HCT116 (cell line): ENCODE measurements at regions not wholly inside any gene's neighbourhood (a gene's known extent, or its start where the extent isn't known, plus 50 kb on each side); places are given as distances from the start of the nearest gene placed in this dataset.

Source experiments
- ATAC-seq: fragments of 200-7000 bp; cut with Tn5 transposase; 2 replicates; pipeline ENCODE4 v1.9.1; 2020; ENCODE audit warnings: mild to moderate bottlenecking, moderate library complexity
- BruUV-seq: library from RNA; stranded (reverse); fragments of 400-500 nt; replicated peaks from 2 replicates; lab custom pipeline; 2021; lab: Mats Ljungman, UMichigan
- CTCF ChIA-PET: fragments of 300-600 bp; sonication (Branson Sonifier 250); formaldehyde crosslinking; loops from one replicate; lab custom pipeline; 2021; ENCODE audit warnings: antibody characterized with exemption; lab: Charles Lee
- POLR2A ChIA-PET: fragments of 300-600, 350-600 bp; sonication (Branson Sonifier 250); formaldehyde crosslinking; loops from one replicate; lab custom pipeline; 2021; ENCODE audit warnings: antibody characterized with exemption; lab: Charles Lee
- RAD21 ChIA-PET, 2 experiments: fragments of 300-600 bp; sonication (Branson Sonifier 250); formaldehyde crosslinking; loops; one replicate each; lab custom pipeline; 2023; ENCODE audit warnings: low total read pairs in 2 of 2; ENCODE audit not compliant: uncharacterized antibody in 2 of 2, unreplicated experiment in 2 of 2, low non-redundant PET in 1 of 2; lab: Charles Lee
- DNase-seq: peaks from one replicate; pipeline ENCODE4 v3.0.0-alpha.2; 2010; ENCODE audit warnings: low read depth, low spot score
- H2AFZ ChIP-seq: fragments of 200-600 bp; shearing (Covaris generic), sonication (generic); 2 replicates; pipeline ENCODE4 v1.6.1; 2017; ENCODE audit warnings: low read depth, mixed run types, mixed read lengths, antibody characterized with exemption, low read length; ENCODE audit not compliant: poor library complexity, severe bottlenecking
- H3K27ac ChIP-seq: 2 replicates; pipeline ENCODE4 v1.5.1; 2012; ENCODE audit warnings: low read depth, low read length
- H3K27me3 ChIP-seq: fragments of 200-600 bp; sonication (generic); 2 replicates; pipeline ENCODE4 v1.6.1; 2016; ENCODE audit warnings: mixed run types, low read length, mixed read lengths; ENCODE audit not compliant: insufficient read depth
- H3K36me3 ChIP-seq, 2 experiments: fragments of 200-500 bp in 1 of 2; fragments of 200-600 bp in 1 of 2; sonication (Bioruptor generic) in 1 of 2; sonication (generic) in 1 of 2; 2 replicates each; pipeline versions ENCODE4 v1.5.1 to v1.6.1; 2014 to 2016; ENCODE audit warnings: low read length in 2 of 2, inconsistent platforms in 1 of 2, mixed read lengths in 1 of 2, mixed run types in 1 of 2; ENCODE audit not compliant: insufficient read depth in 2 of 2, control insufficient read depth in 1 of 2
- H3K4me1 ChIP-seq, 2 experiments: fragments of 200-600 bp in 1 of 2; sonication (generic) in 1 of 2; 2 replicates each; pipeline versions ENCODE4 v1.5.1 to v1.6.1; 2012 to 2017; ENCODE audit warnings: low read length in 2 of 2, inconsistent platforms in 1 of 2, mild to moderate bottlenecking in 1 of 2, mixed read lengths in 1 of 2, mixed run types in 1 of 2, moderate library complexity in 1 of 2; ENCODE audit not compliant: insufficient read depth in 2 of 2, control insufficient read depth in 1 of 2
- H3K4me2 ChIP-seq: fragments of 200-600 bp; sonication (generic); 2 replicates; pipeline ENCODE4 v1.6.1; 2017; ENCODE audit warnings: mixed run types, low read length, mixed read lengths
- H3K4me3 ChIP-seq, 2 experiments: fragments of 200-600 bp in 1 of 2; sonication (generic) in 1 of 2; replicated peaks in 1 of 2; 2 replicates each; pipeline ENCODE4 v1.5.1; 2011 to 2016; ENCODE audit warnings: low read length in 2 of 2, control low read depth in 1 of 2, low read depth in 1 of 2, mild to moderate bottlenecking in 1 of 2, mixed read lengths in 1 of 2, mixed run types in 1 of 2
- H3K79me2 ChIP-seq: fragments of 200-600 bp; sonication (generic); 2 replicates; pipeline ENCODE4 v1.6.1; 2017; ENCODE audit warnings: mild to moderate bottlenecking, mixed run types, low read length, moderate library complexity, mixed read lengths; ENCODE audit not compliant: insufficient read depth
- H3K9ac ChIP-seq: fragments of 200-600 bp; sonication (generic); 2 replicates; pipeline ENCODE4 v1.6.1; 2016; ENCODE audit warnings: low read length, mixed read lengths
- H3K9me2 ChIP-seq: fragments of 200-600 bp; sonication (generic), shearing (Covaris generic); 2 replicates; pipeline ENCODE4 v1.6.1; 2017; ENCODE audit warnings: mixed run types, mild to moderate bottlenecking, moderate library complexity; ENCODE audit not compliant: insufficient read depth
- H3K9me3 ChIP-seq, 2 experiments: fragments of 200-500 bp in 1 of 2; fragments of 200-600 bp in 1 of 2; sonication (Bioruptor generic) in 1 of 2; sonication (generic) in 1 of 2; 2 replicates each; pipeline ENCODE4 v1.6.1; 2014 to 2017; ENCODE audit warnings: low read length in 2 of 2, mixed read lengths in 2 of 2, inconsistent platforms in 1 of 2, low read depth in 1 of 2, mild to moderate bottlenecking in 1 of 2, mixed run types in 1 of 2, moderate library complexity in 1 of 2; ENCODE audit not compliant: control insufficient read depth in 1 of 2, insufficient read depth in 1 of 2
- H4K20me1 ChIP-seq: fragments of 200-600 bp; sonication (generic), shearing (Covaris generic); 2 replicates; pipeline ENCODE4 v1.6.1; 2017; ENCODE audit warnings: mixed run types, mild to moderate bottlenecking, moderate library complexity; ENCODE audit not compliant: insufficient read depth
- EGR1 ChIP-seq: IDR thresholded peaks from 2 replicates; pipeline ENCODE4 v1.6.1; 2012; ENCODE audit warnings: low read depth
- ELF1 ChIP-seq: IDR thresholded peaks from 2 replicates; pipeline ENCODE4 v1.6.1; 2012; ENCODE audit warnings: low read depth, borderline replicate concordance
- EZH2 ChIP-seq: fragments of 200-600 bp; sonication (generic); IDR thresholded peaks from 2 replicates; pipeline ENCODE4 v1.6.1; 2017; ENCODE audit warnings: antibody characterized with exemption, mixed run types
- FOSL1 ChIP-seq: IDR thresholded peaks from 2 replicates; pipeline ENCODE4 v1.6.1; 2012; ENCODE audit warnings: low read depth
- JUND ChIP-seq: IDR thresholded peaks from 2 replicates; pipeline ENCODE4 v1.6.1; 2012
- POLR2AphosphoS5 ChIP-seq: IDR thresholded peaks from 2 replicates; pipeline ENCODE4 v1.6.1; 2011; ENCODE audit warnings: mild to moderate bottlenecking, low read depth, low read length, moderate library complexity
- SIN3A ChIP-seq: IDR thresholded peaks from 2 replicates; pipeline ENCODE4 v1.6.1; 2012; ENCODE audit warnings: low read depth
- SRF ChIP-seq: IDR thresholded peaks from 2 replicates; pipeline ENCODE4 v1.6.1; 2012; ENCODE audit warnings: low read depth
- ZNF274 ChIP-seq: fragments of 200-500 bp; sonication (Bioruptor generic); IDR thresholded peaks from 2 replicates; pipeline ENCODE4 v1.6.1; 2014; ENCODE audit warnings: mild to moderate bottlenecking, low read depth, low read length, inconsistent platforms
- intact Hi-C: fragments of 100-400 bp; cut with micrococcal nuclease; formaldehyde crosslinking; loops from 2 replicates; pipeline ENCODE4 v1.10.0; 2022
- TF ChIP-seq, protein P1 (sequence below): IDR thresholded peaks from 2 replicates; pipeline ENCODE4 v1.6.1; 2012; ENCODE audit warnings: low read depth
- TF ChIP-seq, protein P2 (sequence below), 3 experiments: fragments of 200-600 bp in 1 of 3; sonication (generic) in 1 of 3; IDR thresholded peaks in 2 of 3; conservative IDR thresholded peaks in 1 of 3; 2 replicates each; pipeline ENCODE4 v1.5.1; 2012 to 2017; ENCODE audit warnings: low read depth in 2 of 3, low read length in 2 of 3, antibody characterized with exemption in 1 of 3, borderline replicate concordance in 1 of 3, control low read depth in 1 of 3, mild to moderate bottlenecking in 1 of 3, mixed read lengths in 1 of 3, mixed run types in 1 of 3, moderate library complexity in 1 of 3; ENCODE audit not compliant: insufficient read depth in 1 of 3

DNA sequence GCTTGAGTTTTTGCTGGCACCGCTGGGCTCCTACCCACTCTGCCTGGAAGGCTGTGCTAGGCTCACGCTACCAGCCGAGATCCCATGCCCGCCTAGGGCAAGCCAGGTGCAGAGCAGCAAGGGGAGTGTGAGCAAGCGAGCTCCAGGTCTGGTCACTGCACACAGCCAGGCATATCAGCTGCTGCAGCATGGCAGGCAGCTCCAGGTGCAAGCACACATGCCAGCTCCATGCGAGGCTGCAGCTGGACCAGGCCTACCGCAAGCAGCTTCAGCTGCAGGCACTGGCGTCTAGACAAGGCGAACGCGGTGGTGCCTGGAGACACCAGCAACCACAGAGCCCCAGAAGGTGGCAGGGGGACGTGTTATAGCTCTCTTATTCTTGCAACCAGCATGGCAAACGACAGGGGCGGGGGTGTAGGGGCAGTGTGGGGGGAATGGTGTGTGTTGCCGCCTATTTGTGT is 614.7 kb upstream of the EPHA5 start:
- ChIA-PET POLR2A (no interaction called here), RAD21 (no interaction called here), CTCF (no interaction called here)
- DNase-seq (no peak), ATAC-seq (no peak)
- Histone ChIP-seq H3K4me1 (no peaks in the 10 kb centered on the region), H3K36me3 (no peaks in the 10 kb centered on the region), H2AFZ (no peak overlapping the region), H3K9me2 (no peaks in the 10 kb centered on the region), H3K9me3 (peaks cover 0 to 35% of the 10 kb centered on the region in 2 experiments; a peak in 2 of 4 replicates), H3K9ac (no peak overlapping the region), H3K27ac (no peak overlapping the region), H3K27me3 (no peaks in the 10 kb centered on the region), H3K4me3 (no peak overlapping the region), H3K4me2 (no peak overlapping the region), H4K20me1 (no peaks in the 10 kb centered on the region), H3K79me2 (no peaks in the 10 kb centered on the region)
- BruUV-seq = no TSS peak
- intact Hi-C loops = no loop called here
- TF ChIP-seq SRF (no peak), EZH2 (no peak), JUND (no peak), SIN3A (no peak), FOSL1 (no peak), ELF1 (no peak), EGR1 (no peak), POLR2AphosphoS5 (no peak), ZNF274 (no peak)
- TF ChIP-seq, protein P1, sequence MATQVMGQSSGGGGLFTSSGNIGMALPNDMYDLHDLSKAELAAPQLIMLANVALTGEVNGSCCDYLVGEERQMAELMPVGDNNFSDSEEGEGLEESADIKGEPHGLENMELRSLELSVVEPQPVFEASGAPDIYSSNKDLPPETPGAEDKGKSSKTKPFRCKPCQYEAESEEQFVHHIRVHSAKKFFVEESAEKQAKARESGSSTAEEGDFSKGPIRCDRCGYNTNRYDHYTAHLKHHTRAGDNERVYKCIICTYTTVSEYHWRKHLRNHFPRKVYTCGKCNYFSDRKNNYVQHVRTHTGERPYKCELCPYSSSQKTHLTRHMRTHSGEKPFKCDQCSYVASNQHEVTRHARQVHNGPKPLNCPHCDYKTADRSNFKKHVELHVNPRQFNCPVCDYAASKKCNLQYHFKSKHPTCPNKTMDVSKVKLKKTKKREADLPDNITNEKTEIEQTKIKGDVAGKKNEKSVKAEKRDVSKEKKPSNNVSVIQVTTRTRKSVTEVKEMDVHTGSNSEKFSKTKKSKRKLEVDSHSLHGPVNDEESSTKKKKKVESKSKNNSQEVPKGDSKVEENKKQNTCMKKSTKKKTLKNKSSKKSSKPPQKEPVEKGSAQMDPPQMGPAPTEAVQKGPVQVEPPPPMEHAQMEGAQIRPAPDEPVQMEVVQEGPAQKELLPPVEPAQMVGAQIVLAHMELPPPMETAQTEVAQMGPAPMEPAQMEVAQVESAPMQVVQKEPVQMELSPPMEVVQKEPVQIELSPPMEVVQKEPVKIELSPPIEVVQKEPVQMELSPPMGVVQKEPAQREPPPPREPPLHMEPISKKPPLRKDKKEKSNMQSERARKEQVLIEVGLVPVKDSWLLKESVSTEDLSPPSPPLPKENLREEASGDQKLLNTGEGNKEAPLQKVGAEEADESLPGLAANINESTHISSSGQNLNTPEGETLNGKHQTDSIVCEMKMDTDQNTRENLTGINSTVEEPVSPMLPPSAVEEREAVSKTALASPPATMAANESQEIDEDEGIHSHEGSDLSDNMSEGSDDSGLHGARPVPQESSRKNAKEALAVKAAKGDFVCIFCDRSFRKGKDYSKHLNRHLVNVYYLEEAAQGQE = no peak
- TF ChIP-seq, protein P2, sequence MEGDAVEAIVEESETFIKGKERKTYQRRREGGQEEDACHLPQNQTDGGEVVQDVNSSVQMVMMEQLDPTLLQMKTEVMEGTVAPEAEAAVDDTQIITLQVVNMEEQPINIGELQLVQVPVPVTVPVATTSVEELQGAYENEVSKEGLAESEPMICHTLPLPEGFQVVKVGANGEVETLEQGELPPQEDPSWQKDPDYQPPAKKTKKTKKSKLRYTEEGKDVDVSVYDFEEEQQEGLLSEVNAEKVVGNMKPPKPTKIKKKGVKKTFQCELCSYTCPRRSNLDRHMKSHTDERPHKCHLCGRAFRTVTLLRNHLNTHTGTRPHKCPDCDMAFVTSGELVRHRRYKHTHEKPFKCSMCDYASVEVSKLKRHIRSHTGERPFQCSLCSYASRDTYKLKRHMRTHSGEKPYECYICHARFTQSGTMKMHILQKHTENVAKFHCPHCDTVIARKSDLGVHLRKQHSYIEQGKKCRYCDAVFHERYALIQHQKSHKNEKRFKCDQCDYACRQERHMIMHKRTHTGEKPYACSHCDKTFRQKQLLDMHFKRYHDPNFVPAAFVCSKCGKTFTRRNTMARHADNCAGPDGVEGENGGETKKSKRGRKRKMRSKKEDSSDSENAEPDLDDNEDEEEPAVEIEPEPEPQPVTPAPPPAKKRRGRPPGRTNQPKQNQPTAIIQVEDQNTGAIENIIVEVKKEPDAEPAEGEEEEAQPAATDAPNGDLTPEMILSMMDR (IDR thresholded peaks at IDR 0.05 in 2 of 3, conservative IDR thresholded peaks at IDR 0.05 in 1 of 3; ENCODE audit: borderline replicate concordance in 1 of 3, insufficient read depth in 1 of 3, low read depth in 2 of 3, low read length in 2 of 3) = no peak
